Spleen (tissue), 7 donors: ENCODE measurements at regions not wholly inside any gene's neighbourhood (a gene's known extent, or its start where the extent isn't known, plus 50 kb on each side); places are given as distances from the start of the nearest gene placed in this dataset.

Source experiments
- CTCF ChIP-seq, 11 experiments: fragments of 200-600 bp in 7 of 11; fragments of 450-650 bp in 4 of 11; sonication (generic) in 4 of 11; IDR thresholded peaks in 8 of 11; conservative IDR thresholded peaks in 3 of 11; 1 replicate in 7 of 11; 2 replicates in 4 of 11; pipeline versions ENCODE4 v1.4.0 to v1.8.0; 2016 to 2021; ENCODE audit warnings: antibody characterized with exemption in 11 of 11, inconsistent platforms in 4 of 11, mild to moderate bottlenecking in 1 of 11
- POLR2A ChIP-seq, 3 donors: fragments of 450-650 bp; IDR thresholded peaks; one replicate each; pipeline ENCODE4 v1.5.1; 2017; ENCODE audit warnings: antibody characterized with exemption in 3 of 3, mild to moderate bottlenecking in 1 of 3
- POLR2AphosphoS5 ChIP-seq, 3 donors: sonication (generic); formaldehyde crosslinking; IDR thresholded peaks; one replicate each; pipeline ENCODE4 v1.5.1; 2017; ENCODE audit warnings: antibody characterized with exemption in 3 of 3
- donor health status: DM: no; HTN: no; CAD: no; lungs with moderate emphysema.
- donor health status: DM: no; HTN: no; CAD: no.
- donor health status: DM: no; HTN: no; CAD: no.

GRCh38 chr7:10798044-10798443 lies 175.6 kb upstream of the PHF14 start:
- TF ChIP-seq CTCF (IDR thresholded peaks at IDR 0.05 in 8 of 11, conservative IDR thresholded peaks at IDR 0.05 in 3 of 11): no peak
- TF ChIP-seq POLR2A (IDR thresholded peaks at IDR 0.05): no peak
- no peak for TF ChIP-seq POLR2AphosphoS5 (IDR thresholded peaks at IDR 0.05)
